Neuronal stem cell (in vitro differentiated cells): ENCODE measurements at regions not wholly inside any gene's neighbourhood (a gene's known extent, or its start where the extent isn't known, plus 50 kb on each side); places are given as distances from the start of the nearest gene placed in this dataset.
"Not testable (repeated sequence)": the region's sequence is repeated elsewhere in the genome, so short reads cannot be mapped to it uniquely, and the experiment has no call there.

ENCODE experiments used
- DNase-seq: peaks from one replicate; pipeline ENCODE4 v3.0.0-alpha.2; 2013; ENCODE audit warnings: low spot score
- H2AFZ ChIP-seq: one replicate; pipeline ENCODE4 v1.6.1; 2013; ENCODE audit warnings: mild to moderate bottlenecking, low read length, inconsistent platforms
- H2AK5ac ChIP-seq: 2 replicates; pipeline ENCODE4 v1.6.1; 2013; ENCODE audit warnings: low read depth, mild to moderate bottlenecking, inconsistent platforms, low read length, moderate library complexity, mixed read lengths
- H2BK120ac ChIP-seq: 2 replicates; pipeline ENCODE4 v1.6.1; 2013; ENCODE audit warnings: low read depth, mild to moderate bottlenecking, inconsistent platforms, low read length, moderate library complexity, mixed read lengths
- H2BK12ac ChIP-seq: one replicate; pipeline ENCODE4 v1.6.1; 2013; ENCODE audit warnings: low read length, inconsistent platforms
- H2BK15ac ChIP-seq: 2 replicates; pipeline ENCODE4 v1.6.1; 2013; ENCODE audit warnings: mild to moderate bottlenecking, low read length, inconsistent platforms, mixed read lengths
- H2BK5ac ChIP-seq: one replicate; pipeline ENCODE4 v1.6.1; 2013; ENCODE audit warnings: inconsistent platforms, mild to moderate bottlenecking, low read length, moderate library complexity
- H3K14ac ChIP-seq: one replicate; pipeline ENCODE4 v1.6.1; 2013; ENCODE audit warnings: low read length, inconsistent platforms
- H3K18ac ChIP-seq: 2 replicates; pipeline ENCODE4 v1.6.1; 2013; ENCODE audit warnings: low read length, inconsistent platforms
- H3K23ac ChIP-seq: 2 replicates; pipeline ENCODE4 v1.6.1; 2013; ENCODE audit warnings: low read depth, mild to moderate bottlenecking, mixed read lengths, low read length, inconsistent platforms; ENCODE audit not compliant: poor library complexity
- H3K27ac ChIP-seq: replicated peaks from 3 replicates; pipeline ENCODE4 v1.5.1; 2013; ENCODE audit warnings: low read length, inconsistent platforms
- H3K27me3 ChIP-seq, 3 experiments: 2 replicates each; pipeline ENCODE4 v1.6.1; 2013; ENCODE audit warnings: low read length in 3 of 3, mild to moderate bottlenecking in 2 of 3, inconsistent platforms in 1 of 3, low read depth in 1 of 3, mixed read lengths in 1 of 3, moderate library complexity in 1 of 3; ENCODE audit not compliant: control insufficient read depth in 3 of 3, insufficient read depth in 3 of 3
- H3K36me3 ChIP-seq, 2 donors: replicated peaks in 1 of 2; 2 replicates each; pipeline ENCODE4 v1.6.1; 2013; ENCODE audit warnings: low read length in 2 of 2; ENCODE audit not compliant: control insufficient read depth in 2 of 2, insufficient read depth in 2 of 2
- H3K4ac ChIP-seq: 2 replicates; pipeline ENCODE4 v1.6.1; 2013; ENCODE audit warnings: inconsistent platforms, mild to moderate bottlenecking, low read length, moderate library complexity
- H3K4me1 ChIP-seq, 2 donors: 1 replicate in 1 of 2; 2 replicates in 1 of 2; pipeline ENCODE4 v1.6.1; 2013; ENCODE audit warnings: low read length in 2 of 2, low read depth in 1 of 2; ENCODE audit not compliant: control insufficient read depth in 2 of 2, insufficient read depth in 1 of 2
- H3K4me2 ChIP-seq: one replicate; pipeline ENCODE4 v1.6.1; 2013; ENCODE audit warnings: mild to moderate bottlenecking, low read length, inconsistent platforms; ENCODE audit not compliant: insufficient read depth, poor library complexity, severe bottlenecking
- H3K4me3 ChIP-seq, 2 donors: 2 replicates each; pipeline ENCODE4 v1.5.1; 2013; ENCODE audit warnings: low read length in 2 of 2, mild to moderate bottlenecking in 2 of 2, inconsistent platforms in 1 of 2, moderate library complexity in 1 of 2
- H3K79me1 ChIP-seq: one replicate; pipeline ENCODE4 v1.6.1; 2013; ENCODE audit warnings: low read depth, mild to moderate bottlenecking, inconsistent platforms, low read length, moderate library complexity
- H3K9ac ChIP-seq: one replicate; pipeline ENCODE4 v1.6.1; 2013; ENCODE audit warnings: mild to moderate bottlenecking, low read depth, low read length, inconsistent platforms; ENCODE audit not compliant: poor library complexity
- H3K9me3 ChIP-seq, 2 donors: replicated peaks in 1 of 2; 2 replicates each; pipeline versions ENCODE3 to v1.6.1; 2013; ENCODE audit warnings: low read length in 2 of 2, mild to moderate bottlenecking in 2 of 2, inconsistent platforms in 1 of 2, low read depth in 1 of 2, mixed read lengths in 1 of 2, moderate library complexity in 1 of 2; ENCODE audit not compliant: control insufficient read depth in 2 of 2, insufficient read depth in 1 of 2
- H4K8ac ChIP-seq: one replicate; pipeline ENCODE4 v1.6.1; 2013; ENCODE audit warnings: low read depth, mild to moderate bottlenecking, inconsistent platforms, low read length, moderate library complexity
- H4K91ac ChIP-seq: one replicate; pipeline ENCODE4 v1.6.1; 2013; ENCODE audit warnings: low read length, low read depth, mild to moderate bottlenecking, inconsistent platforms; ENCODE audit not compliant: poor library complexity
- WGBS, 2 donors: extraction: QIAGEN DNeasy Blood & Tissue Kit; methylation state at CpG; one replicate each; pipeline ENCODE4 v1.1.7; 2013; ENCODE audit warnings: missing lambda C conversion rate in 2 of 2, mixed read lengths in 1 of 2; ENCODE audit not compliant: insufficient read length in 2 of 2, insufficient replicate concordance in 1 of 2; ENCODE audit errors: extremely low coverage in 2 of 2; 5-methylcytosine and 5-hydroxymethylcytosine counted together

- not testable (repeated sequence) for H2BK5ac ChIP-seq, H3K18ac ChIP-seq, DNase-seq, H3K4me2 ChIP-seq, H3K9me3 ChIP-seq, H3K4me1 ChIP-seq, H3K27me3 ChIP-seq, H3K36me3 ChIP-seq, H4K91ac ChIP-seq, H3K4ac ChIP-seq, H2BK120ac ChIP-seq, H2BK12ac ChIP-seq, H3K4me3 ChIP-seq, H3K9ac ChIP-seq, H2BK15ac ChIP-seq, H4K8ac ChIP-seq, H3K14ac ChIP-seq, H2AK5ac ChIP-seq, H3K79me1 ChIP-seq, H2AFZ ChIP-seq, H3K27ac ChIP-seq, H3K23ac ChIP-seq
- no CpG with 5 or more reads among the region's 3 CpGs for WGBS, 2 donors
These were observed 457.2 kb downstream of the TMEM135 start for GRCh38 chr11:87494936-87495335.

- not testable (repeated sequence) for H3K23ac ChIP-seq, H2BK120ac ChIP-seq, H3K36me3 ChIP-seq, H4K8ac ChIP-seq, H3K9ac ChIP-seq, H3K79me1 ChIP-seq, H3K27ac ChIP-seq, H3K14ac ChIP-seq, H2AK5ac ChIP-seq, H3K9me3 ChIP-seq, H3K4me1 ChIP-seq, H4K91ac ChIP-seq, H2BK5ac ChIP-seq, H3K4ac ChIP-seq, H2BK15ac ChIP-seq, H3K18ac ChIP-seq, DNase-seq, H3K4me3 ChIP-seq, H2BK12ac ChIP-seq, H3K4me2 ChIP-seq, H2AFZ ChIP-seq, H3K27me3 ChIP-seq
- WGBS, 2 donors: no CpG with 5 or more reads among the region's 7 CpGs
These were observed 456.3 kb downstream of the TMEM135 start for GRCh38 chr11:87494026-87494425.

GRCh38 chr11:87493516-87493915 is 455.8 kb downstream of the TMEM135 start:
- no peak for DNase-seq
- Histone ChIP-seq H3K18ac (no peak overlapping the region), H3K14ac (no peak overlapping the region), H3K4me2 (no peak overlapping the region), H3K9ac (no peak overlapping the region), H4K8ac (no peak overlapping the region), H2BK12ac (no peak overlapping the region), H4K91ac (no peak overlapping the region), H2AK5ac (no peak overlapping the region), H2AFZ (no peak overlapping the region), H3K4me3 (no peak overlapping the region), H2BK120ac (no peak overlapping the region), H3K9me3 (no peaks in the 10 kb centered on the region), H3K4ac (no peak overlapping the region), H3K27me3 (no peaks in the 10 kb centered on the region), H2BK15ac (no peak overlapping the region), H3K27ac (no peak overlapping the region), H3K36me3 (no peaks in the 10 kb centered on the region), H3K23ac (no peak overlapping the region), H3K79me1 (no peaks in the 10 kb centered on the region), H2BK5ac (no peak overlapping the region), H3K4me1 (peaks cover 0 to 1% of the 10 kb centered on the region in 2 donors)
- WGBS, 2 donors: no CpG with 5 or more reads among the region's 4 CpGs

- H3K4me3 ChIP-seq: no peak overlapping the region
- no peak overlapping the region for H2BK120ac ChIP-seq
- no peak overlapping the region for H2AK5ac ChIP-seq
- H3K36me3 ChIP-seq: no peaks in the 10 kb centered on the region
- no peaks in the 10 kb centered on the region for H3K9me3 ChIP-seq
- no peak overlapping the region for H3K23ac ChIP-seq
- H3K4ac ChIP-seq: no peak overlapping the region
- no peak overlapping the region for H3K14ac ChIP-seq
- H3K4me2 ChIP-seq: no peak overlapping the region
- no peak overlapping the region for H3K9ac ChIP-seq
- DNase-seq: no peak
- no peak overlapping the region for H3K18ac ChIP-seq
- H2AFZ ChIP-seq: no peak overlapping the region
- no peak overlapping the region for H3K27ac ChIP-seq
- no CpG with 5 or more reads among the region's 3 CpGs for WGBS, 2 donors
- no peaks in the 10 kb centered on the region for H3K27me3 ChIP-seq
- no peak overlapping the region for H2BK5ac ChIP-seq
- H2BK12ac ChIP-seq: no peak overlapping the region
- H3K79me1 ChIP-seq: no peaks in the 10 kb centered on the region
- no peak overlapping the region for H4K91ac ChIP-seq
- H2BK15ac ChIP-seq: no peak overlapping the region
- H3K4me1 ChIP-seq: peaks cover 0 to 1% of the 10 kb centered on the region in 2 donors
- no peak overlapping the region for H4K8ac ChIP-seq
These were observed 453.6 kb downstream of the TMEM135 start for GRCh38 chr11:87491381-87491780.
